ENCODE measurements at regions not wholly inside any gene's neighbourhood (a gene's known extent, or its start where the extent isn't known, plus 50 kb on each side); places are given as distances from the start of the nearest gene placed in this dataset.

DNA sequence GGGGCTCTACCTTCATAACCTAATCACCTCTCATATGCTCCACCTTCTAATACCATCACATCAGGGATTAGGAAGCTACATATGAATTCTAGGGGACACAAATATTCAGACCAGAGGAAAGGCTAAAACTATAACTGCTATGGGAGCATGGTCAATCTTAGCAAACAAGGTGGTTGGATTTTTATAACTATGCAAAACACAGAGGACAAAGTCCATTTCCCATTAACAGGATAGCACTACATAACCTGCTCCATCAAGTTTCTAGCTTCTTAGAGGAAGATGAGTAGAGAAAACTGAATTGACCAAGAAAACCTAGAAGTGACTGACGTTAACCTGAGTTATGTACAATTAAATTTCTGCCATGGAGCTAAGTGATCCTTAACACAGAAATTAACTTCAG lies 398.6 kb downstream of the TBL1XR1 start:
- Histone ChIP-seq H3K4me3 (ENCODE audit: control insufficient read depth in 2 of 3, extremely low read depth in 1 of 3, insufficient read depth in 2 of 3, low read depth in 1 of 3, low read length in 3 of 3) (no peak overlapping the region), H3K9me1 (ENCODE audit: control insufficient read depth, extremely low read depth, insufficient read depth, low read length) (no peaks in the 10 kb centered on the region), H3K4me1 (ENCODE audit: control insufficient read depth, extremely low read depth, insufficient read depth, low read length) (no peaks in the 10 kb centered on the region), H3K27ac (ENCODE audit: control insufficient read depth, insufficient read depth, low read length) (no peak overlapping the region), H4K20me1 (ENCODE audit: control insufficient read depth, extremely low read depth, insufficient read depth, low read length) (no peaks in the 10 kb centered on the region), H3K4me2 (ENCODE audit: control insufficient read depth, extremely low read depth, insufficient read depth, low read depth, low read length) (no peak overlapping the region), H3K79me2 (ENCODE audit: control insufficient read depth, insufficient read depth, low read length) (no peaks in the 10 kb centered on the region), H3K9ac (ENCODE audit: control insufficient read depth, extremely low read depth, insufficient read depth, low read length) (no peak overlapping the region), H3K9me3 (ENCODE audit: control insufficient read depth, low read depth, low read length) (no peaks in the 10 kb centered on the region), H3K36me3 (ENCODE audit: control insufficient read depth in 2 of 2, extremely low read depth in 1 of 2, insufficient read depth in 2 of 2, low read length in 2 of 2) (no peaks in the 10 kb centered on the region), H2AFZ (ENCODE audit: control insufficient read depth, low read length) (no peak overlapping the region), H3K27me3 (ENCODE audit: control insufficient read depth, extremely low read depth, insufficient read depth, low read length) (no peaks in the 10 kb centered on the region)
- dilution Hi-C loops (cut with MboI; ENCODE audit: extremely low pct_ligation_motif_present, low sequenced_read_pairs) = no loop called here
- TF ChIP-seq, protein P1, sequence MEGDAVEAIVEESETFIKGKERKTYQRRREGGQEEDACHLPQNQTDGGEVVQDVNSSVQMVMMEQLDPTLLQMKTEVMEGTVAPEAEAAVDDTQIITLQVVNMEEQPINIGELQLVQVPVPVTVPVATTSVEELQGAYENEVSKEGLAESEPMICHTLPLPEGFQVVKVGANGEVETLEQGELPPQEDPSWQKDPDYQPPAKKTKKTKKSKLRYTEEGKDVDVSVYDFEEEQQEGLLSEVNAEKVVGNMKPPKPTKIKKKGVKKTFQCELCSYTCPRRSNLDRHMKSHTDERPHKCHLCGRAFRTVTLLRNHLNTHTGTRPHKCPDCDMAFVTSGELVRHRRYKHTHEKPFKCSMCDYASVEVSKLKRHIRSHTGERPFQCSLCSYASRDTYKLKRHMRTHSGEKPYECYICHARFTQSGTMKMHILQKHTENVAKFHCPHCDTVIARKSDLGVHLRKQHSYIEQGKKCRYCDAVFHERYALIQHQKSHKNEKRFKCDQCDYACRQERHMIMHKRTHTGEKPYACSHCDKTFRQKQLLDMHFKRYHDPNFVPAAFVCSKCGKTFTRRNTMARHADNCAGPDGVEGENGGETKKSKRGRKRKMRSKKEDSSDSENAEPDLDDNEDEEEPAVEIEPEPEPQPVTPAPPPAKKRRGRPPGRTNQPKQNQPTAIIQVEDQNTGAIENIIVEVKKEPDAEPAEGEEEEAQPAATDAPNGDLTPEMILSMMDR (optimal IDR thresholded peaks at IDR 0.05 in 1 of 3, IDR thresholded peaks at IDR 0.05 in 1 of 3, conservative IDR thresholded peaks at IDR 0.05 in 1 of 3; ENCODE audit: extremely low read depth in 1 of 3, insufficient read depth in 2 of 3, low read length in 3 of 3) = no peak
- no peak for TF ChIP-seq EZH2 (IDR thresholded peaks at IDR 0.05; ENCODE audit: low read length)
- DNase-seq (ENCODE audit: low read depth, low spot score) = no peak
- FAIRE-seq = no peak

DNA sequence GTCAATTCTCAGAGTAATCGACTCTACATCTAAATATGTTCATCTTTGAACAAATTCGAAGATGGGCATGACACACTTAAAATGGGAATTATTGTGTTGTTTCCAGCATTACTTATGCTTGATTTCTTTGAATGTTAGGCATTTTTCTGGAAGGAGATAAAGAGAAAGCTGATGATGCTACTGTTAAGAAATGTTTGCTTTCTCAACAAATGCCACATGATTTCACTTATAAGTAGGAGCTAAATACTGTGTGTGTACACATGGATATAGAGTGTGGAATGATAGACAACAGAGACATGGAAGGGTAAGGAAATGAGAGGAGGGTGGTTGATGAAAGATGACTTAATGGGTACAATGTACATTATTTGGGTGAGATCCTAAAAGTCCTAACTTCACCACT lies 400.9 kb downstream of the TBL1XR1 start:
- DNase-seq (ENCODE audit: low read depth, low spot score) = no peak
- Histone ChIP-seq H3K9ac (ENCODE audit: control insufficient read depth, extremely low read depth, insufficient read depth, low read length) (no peak overlapping the region), H3K36me3 (ENCODE audit: control insufficient read depth in 2 of 2, extremely low read depth in 1 of 2, insufficient read depth in 2 of 2, low read length in 2 of 2) (no peaks in the 10 kb centered on the region), H3K4me3 (ENCODE audit: control insufficient read depth in 2 of 3, extremely low read depth in 1 of 3, insufficient read depth in 2 of 3, low read depth in 1 of 3, low read length in 3 of 3) (no peak overlapping the region), H3K4me1 (ENCODE audit: control insufficient read depth, extremely low read depth, insufficient read depth, low read length) (no peaks in the 10 kb centered on the region), H3K79me2 (ENCODE audit: control insufficient read depth, insufficient read depth, low read length) (no peaks in the 10 kb centered on the region), H3K27ac (ENCODE audit: control insufficient read depth, insufficient read depth, low read length) (no peak overlapping the region), H3K9me1 (ENCODE audit: control insufficient read depth, extremely low read depth, insufficient read depth, low read length) (no peaks in the 10 kb centered on the region), H2AFZ (ENCODE audit: control insufficient read depth, low read length) (no peak overlapping the region), H3K4me2 (ENCODE audit: control insufficient read depth, extremely low read depth, insufficient read depth, low read depth, low read length) (no peak overlapping the region), H3K27me3 (ENCODE audit: control insufficient read depth, extremely low read depth, insufficient read depth, low read length) (no peaks in the 10 kb centered on the region), H3K9me3 (ENCODE audit: control insufficient read depth, low read depth, low read length) (no peaks in the 10 kb centered on the region), H4K20me1 (ENCODE audit: control insufficient read depth, extremely low read depth, insufficient read depth, low read length) (no peaks in the 10 kb centered on the region)
- no peak for TF ChIP-seq EZH2 (IDR thresholded peaks at IDR 0.05; ENCODE audit: low read length)
- TF ChIP-seq, protein P1 (optimal IDR thresholded peaks at IDR 0.05 in 1 of 3, IDR thresholded peaks at IDR 0.05 in 1 of 3, conservative IDR thresholded peaks at IDR 0.05 in 1 of 3; ENCODE audit: extremely low read depth in 1 of 3, insufficient read depth in 2 of 3, low read length in 3 of 3) = no peak
- no peak for FAIRE-seq
- dilution Hi-C loops (cut with MboI; ENCODE audit: extremely low pct_ligation_motif_present, low sequenced_read_pairs) = no loop called here
